ENCODE measurements at regions not wholly inside any gene's neighbourhood (a gene's known extent, or its start where the extent isn't known, plus 50 kb on each side); places are given as distances from the start of the nearest gene placed in this dataset.

DNA sequence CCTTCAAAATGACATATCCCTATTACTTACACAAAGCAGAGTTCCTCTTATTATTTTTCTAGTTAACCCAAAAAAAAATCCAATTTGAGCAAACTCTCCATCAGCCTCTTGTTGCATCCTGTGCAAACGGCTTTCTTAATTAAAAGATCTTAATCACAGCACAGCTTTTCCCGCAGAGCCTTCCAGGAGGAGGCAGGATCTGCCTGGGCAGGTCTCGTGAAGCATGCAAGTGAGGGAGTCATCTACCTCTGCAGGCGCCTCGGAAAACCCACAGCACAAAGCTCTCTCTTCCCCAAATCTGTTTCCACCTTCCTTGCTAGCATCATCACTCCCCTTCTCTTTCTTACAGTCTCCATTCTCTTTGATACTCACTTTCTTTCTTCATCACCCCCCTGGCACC lies 100.4 kb downstream of the EN1 start:
- TF ChIP-seq, protein P1, sequence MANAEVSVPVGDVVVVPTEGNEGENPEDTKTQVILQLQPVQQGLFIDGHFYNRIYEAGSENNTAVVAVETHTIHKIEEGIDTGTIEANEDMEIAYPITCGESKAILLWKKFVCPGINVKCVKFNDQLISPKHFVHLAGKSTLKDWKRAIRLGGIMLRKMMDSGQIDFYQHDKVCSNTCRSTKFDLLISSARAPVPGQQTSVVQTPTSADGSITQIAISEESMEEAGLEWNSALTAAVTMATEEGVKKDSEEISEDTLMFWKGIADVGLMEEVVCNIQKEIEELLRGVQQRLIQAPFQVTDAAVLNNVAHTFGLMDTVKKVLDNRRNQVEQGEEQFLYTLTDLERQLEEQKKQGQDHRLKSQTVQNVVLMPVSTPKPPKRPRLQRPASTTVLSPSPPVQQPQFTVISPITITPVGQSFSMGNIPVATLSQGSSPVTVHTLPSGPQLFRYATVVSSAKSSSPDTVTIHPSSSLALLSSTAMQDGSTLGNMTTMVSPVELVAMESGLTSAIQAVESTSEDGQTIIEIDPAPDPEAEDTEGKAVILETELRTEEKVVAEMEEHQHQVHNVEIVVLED (CRISPR knock-in tag; IDR thresholded peaks at IDR 0.05), result no peak
- TF ChIP-seq POU5F1 (IDR thresholded peaks at IDR 0.05; ENCODE audit: borderline replicate concordance, low read depth, low read length, partially characterized antibody), result no peak
- TF ChIP-seq YBX1 (IDR thresholded peaks at IDR 0.05), result no peak
- no peak for TF ChIP-seq YY1 (IDR thresholded peaks at IDR 0.05; ENCODE audit: borderline replicate concordance in 1 of 3, control insufficient read depth in 1 of 3, extremely low read depth in 1 of 3, insufficient read depth in 3 of 3, insufficient read length in 1 of 3, insufficient replicate concordance in 2 of 3, low read depth in 1 of 3, low read length in 2 of 3)
- TF ChIP-seq EZH2 (IDR thresholded peaks at IDR 0.05; ENCODE audit: borderline replicate concordance, low read depth, low read length), result no peak
- TF ChIP-seq, protein P2, sequence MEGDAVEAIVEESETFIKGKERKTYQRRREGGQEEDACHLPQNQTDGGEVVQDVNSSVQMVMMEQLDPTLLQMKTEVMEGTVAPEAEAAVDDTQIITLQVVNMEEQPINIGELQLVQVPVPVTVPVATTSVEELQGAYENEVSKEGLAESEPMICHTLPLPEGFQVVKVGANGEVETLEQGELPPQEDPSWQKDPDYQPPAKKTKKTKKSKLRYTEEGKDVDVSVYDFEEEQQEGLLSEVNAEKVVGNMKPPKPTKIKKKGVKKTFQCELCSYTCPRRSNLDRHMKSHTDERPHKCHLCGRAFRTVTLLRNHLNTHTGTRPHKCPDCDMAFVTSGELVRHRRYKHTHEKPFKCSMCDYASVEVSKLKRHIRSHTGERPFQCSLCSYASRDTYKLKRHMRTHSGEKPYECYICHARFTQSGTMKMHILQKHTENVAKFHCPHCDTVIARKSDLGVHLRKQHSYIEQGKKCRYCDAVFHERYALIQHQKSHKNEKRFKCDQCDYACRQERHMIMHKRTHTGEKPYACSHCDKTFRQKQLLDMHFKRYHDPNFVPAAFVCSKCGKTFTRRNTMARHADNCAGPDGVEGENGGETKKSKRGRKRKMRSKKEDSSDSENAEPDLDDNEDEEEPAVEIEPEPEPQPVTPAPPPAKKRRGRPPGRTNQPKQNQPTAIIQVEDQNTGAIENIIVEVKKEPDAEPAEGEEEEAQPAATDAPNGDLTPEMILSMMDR (IDR thresholded peaks at IDR 0.05 in 2 of 3, conservative IDR thresholded peaks at IDR 0.05 in 1 of 3; ENCODE audit: insufficient read depth in 2 of 3, low read depth in 1 of 3, low read length in 3 of 3), result no peak
- TF ChIP-seq TEAD1 (CRISPR knock-in tag; IDR thresholded peaks at IDR 0.05), result no peak
- no peak for TF ChIP-seq CBX1 (IDR thresholded peaks at IDR 0.05; ENCODE audit: low read depth)

Measured in K562 (cell line).